ENCODE measurements at regions not wholly inside any gene's neighbourhood (a gene's known extent, or its start where the extent isn't known, plus 50 kb on each side); places are given as distances from the start of the nearest gene placed in this dataset.

DNA sequence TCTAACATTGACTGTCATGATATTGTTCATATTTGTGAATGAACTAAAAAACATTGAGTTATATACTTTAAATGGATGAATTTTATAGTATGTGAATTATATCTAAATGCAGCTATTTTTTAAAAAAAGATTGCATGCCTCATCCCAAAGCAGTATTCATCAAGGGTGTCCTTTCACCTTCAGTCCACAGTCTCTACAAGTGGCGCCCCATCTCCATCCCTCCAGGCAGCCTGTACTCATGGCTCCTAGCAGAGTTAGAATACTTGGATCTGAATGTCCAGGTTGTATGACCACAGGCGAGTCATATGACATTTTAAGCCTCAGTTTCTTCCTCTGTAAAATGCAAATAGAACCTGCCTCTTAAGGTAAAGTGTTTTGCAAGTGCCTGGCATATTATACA is 69.8 kb downstream of the TMEM100 start:
- TF ChIP-seq RAD21 (conservative IDR thresholded peaks at IDR 0.05): no peak
- TF ChIP-seq POLR2AphosphoS5 (IDR thresholded peaks at IDR 0.05): no peak
- TF ChIP-seq EZH2 (IDR thresholded peaks at IDR 0.05; ENCODE audit: borderline replicate concordance, insufficient read depth, low read length, poor library complexity, severe bottlenecking): no peak
- TF ChIP-seq, protein P1, sequence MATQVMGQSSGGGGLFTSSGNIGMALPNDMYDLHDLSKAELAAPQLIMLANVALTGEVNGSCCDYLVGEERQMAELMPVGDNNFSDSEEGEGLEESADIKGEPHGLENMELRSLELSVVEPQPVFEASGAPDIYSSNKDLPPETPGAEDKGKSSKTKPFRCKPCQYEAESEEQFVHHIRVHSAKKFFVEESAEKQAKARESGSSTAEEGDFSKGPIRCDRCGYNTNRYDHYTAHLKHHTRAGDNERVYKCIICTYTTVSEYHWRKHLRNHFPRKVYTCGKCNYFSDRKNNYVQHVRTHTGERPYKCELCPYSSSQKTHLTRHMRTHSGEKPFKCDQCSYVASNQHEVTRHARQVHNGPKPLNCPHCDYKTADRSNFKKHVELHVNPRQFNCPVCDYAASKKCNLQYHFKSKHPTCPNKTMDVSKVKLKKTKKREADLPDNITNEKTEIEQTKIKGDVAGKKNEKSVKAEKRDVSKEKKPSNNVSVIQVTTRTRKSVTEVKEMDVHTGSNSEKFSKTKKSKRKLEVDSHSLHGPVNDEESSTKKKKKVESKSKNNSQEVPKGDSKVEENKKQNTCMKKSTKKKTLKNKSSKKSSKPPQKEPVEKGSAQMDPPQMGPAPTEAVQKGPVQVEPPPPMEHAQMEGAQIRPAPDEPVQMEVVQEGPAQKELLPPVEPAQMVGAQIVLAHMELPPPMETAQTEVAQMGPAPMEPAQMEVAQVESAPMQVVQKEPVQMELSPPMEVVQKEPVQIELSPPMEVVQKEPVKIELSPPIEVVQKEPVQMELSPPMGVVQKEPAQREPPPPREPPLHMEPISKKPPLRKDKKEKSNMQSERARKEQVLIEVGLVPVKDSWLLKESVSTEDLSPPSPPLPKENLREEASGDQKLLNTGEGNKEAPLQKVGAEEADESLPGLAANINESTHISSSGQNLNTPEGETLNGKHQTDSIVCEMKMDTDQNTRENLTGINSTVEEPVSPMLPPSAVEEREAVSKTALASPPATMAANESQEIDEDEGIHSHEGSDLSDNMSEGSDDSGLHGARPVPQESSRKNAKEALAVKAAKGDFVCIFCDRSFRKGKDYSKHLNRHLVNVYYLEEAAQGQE (IDR thresholded peaks at IDR 0.05; ENCODE audit: borderline replicate concordance): no peak
- TF ChIP-seq, protein P2, sequence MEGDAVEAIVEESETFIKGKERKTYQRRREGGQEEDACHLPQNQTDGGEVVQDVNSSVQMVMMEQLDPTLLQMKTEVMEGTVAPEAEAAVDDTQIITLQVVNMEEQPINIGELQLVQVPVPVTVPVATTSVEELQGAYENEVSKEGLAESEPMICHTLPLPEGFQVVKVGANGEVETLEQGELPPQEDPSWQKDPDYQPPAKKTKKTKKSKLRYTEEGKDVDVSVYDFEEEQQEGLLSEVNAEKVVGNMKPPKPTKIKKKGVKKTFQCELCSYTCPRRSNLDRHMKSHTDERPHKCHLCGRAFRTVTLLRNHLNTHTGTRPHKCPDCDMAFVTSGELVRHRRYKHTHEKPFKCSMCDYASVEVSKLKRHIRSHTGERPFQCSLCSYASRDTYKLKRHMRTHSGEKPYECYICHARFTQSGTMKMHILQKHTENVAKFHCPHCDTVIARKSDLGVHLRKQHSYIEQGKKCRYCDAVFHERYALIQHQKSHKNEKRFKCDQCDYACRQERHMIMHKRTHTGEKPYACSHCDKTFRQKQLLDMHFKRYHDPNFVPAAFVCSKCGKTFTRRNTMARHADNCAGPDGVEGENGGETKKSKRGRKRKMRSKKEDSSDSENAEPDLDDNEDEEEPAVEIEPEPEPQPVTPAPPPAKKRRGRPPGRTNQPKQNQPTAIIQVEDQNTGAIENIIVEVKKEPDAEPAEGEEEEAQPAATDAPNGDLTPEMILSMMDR (IDR thresholded peaks at IDR 0.05; ENCODE audit: poor library complexity, severe bottlenecking): no peak
- TF ChIP-seq MXI1 (conservative IDR thresholded peaks at IDR 0.05; ENCODE audit: poor library complexity, severe bottlenecking): no peak
- no peak for TF ChIP-seq TAF1 (IDR thresholded peaks at IDR 0.05; ENCODE audit: low read depth)
- no peak for TF ChIP-seq EP300 (conservative IDR thresholded peaks at IDR 0.05; ENCODE audit: poor library complexity, severe bottlenecking)
- TF ChIP-seq SMC3 (conservative IDR thresholded peaks at IDR 0.05; ENCODE audit: poor library complexity): no peak
- no peak overlapping the region for H2AFZ ChIP-seq (ENCODE audit: low read depth, low read length)
- H3K4me2 ChIP-seq (ENCODE audit: low read length): no peak overlapping the region
- H3K9ac ChIP-seq (ENCODE audit: low read length): no peak overlapping the region
- no peak overlapping the region for H3K4me3 ChIP-seq (ENCODE audit: low read length)
- H3K9me3 ChIP-seq (ENCODE audit: low read length): no peaks in the 10 kb centered on the region
- no peaks in the 10 kb centered on the region for H3K36me3 ChIP-seq (ENCODE audit: insufficient read depth, low read length)
- no peaks in the 10 kb centered on the region for H3K9me2 ChIP-seq (ENCODE audit: insufficient read depth, low read length)
- H3K27ac ChIP-seq (ENCODE audit: low read length): no peak overlapping the region
- no peaks in the 10 kb centered on the region for H3F3A ChIP-seq (ENCODE audit: insufficient read depth, low read length, poor library complexity, severe bottlenecking)
- no peaks in the 10 kb centered on the region for H3K27me3 ChIP-seq (ENCODE audit: insufficient read depth, low read depth, low read length)
- no peaks in the 10 kb centered on the region for H4K20me1 ChIP-seq (ENCODE audit: insufficient read depth)
- H3K79me2 ChIP-seq (replicated peaks; ENCODE audit: insufficient read depth, low read length): no peaks in the 10 kb centered on the region

DNA sequence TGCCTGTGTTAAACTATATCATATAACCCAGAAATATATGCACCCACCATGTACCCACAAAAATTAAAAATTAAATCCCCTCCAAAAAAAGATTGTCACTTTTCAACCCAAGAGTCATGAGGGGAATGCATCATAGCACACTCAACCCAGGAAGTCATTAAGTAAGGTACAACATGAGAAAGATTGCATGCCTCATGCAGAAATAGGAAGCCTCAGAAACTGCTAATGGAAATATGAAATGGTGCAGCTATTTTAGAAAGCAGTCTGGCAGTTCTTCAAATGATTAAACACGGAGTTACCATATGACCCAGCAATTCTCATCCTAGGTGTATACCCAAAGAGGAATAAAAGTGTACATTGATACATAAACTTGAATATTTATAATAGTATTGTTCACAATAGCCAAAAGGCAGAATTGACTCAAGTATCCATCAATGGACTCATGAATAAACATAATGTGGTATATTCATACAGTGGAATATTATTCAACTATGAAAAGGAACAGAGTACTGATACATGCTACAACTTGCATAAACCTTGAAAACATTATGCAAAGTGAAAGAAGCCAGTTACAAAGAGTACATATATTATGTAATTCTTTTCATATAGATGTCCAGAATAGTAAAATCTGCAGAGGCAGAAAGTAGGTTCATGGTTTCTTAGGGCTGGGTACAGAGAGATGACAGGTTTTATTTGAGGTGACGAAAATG is 70.4 kb downstream of the TMEM100 start:
- Histone ChIP-seq H3K4me3 (ENCODE audit: low read length) (no peak overlapping the region), H3K9ac (ENCODE audit: low read length) (no peak overlapping the region), H2AFZ (ENCODE audit: low read depth, low read length) (no peak overlapping the region), H3F3A (ENCODE audit: insufficient read depth, low read length, poor library complexity, severe bottlenecking) (no peaks in the 10 kb centered on the region), H3K9me3 (ENCODE audit: low read length) (no peaks in the 10 kb centered on the region), H3K27me3 (ENCODE audit: insufficient read depth, low read depth, low read length) (no peaks in the 10 kb centered on the region), H3K4me2 (ENCODE audit: low read length) (no peak overlapping the region), H3K27ac (ENCODE audit: low read length) (no peak overlapping the region), H3K9me2 (ENCODE audit: insufficient read depth, low read length) (no peaks in the 10 kb centered on the region), H3K79me2 (replicated peaks; ENCODE audit: insufficient read depth, low read length) (no peaks in the 10 kb centered on the region), H4K20me1 (ENCODE audit: insufficient read depth) (no peaks in the 10 kb centered on the region), H3K36me3 (ENCODE audit: insufficient read depth, low read length) (no peaks in the 10 kb centered on the region)
- TF ChIP-seq, protein P2 (IDR thresholded peaks at IDR 0.05; ENCODE audit: poor library complexity, severe bottlenecking): no peak
- TF ChIP-seq, protein P1 (IDR thresholded peaks at IDR 0.05; ENCODE audit: borderline replicate concordance): no peak
- TF ChIP-seq SMC3 (conservative IDR thresholded peaks at IDR 0.05; ENCODE audit: poor library complexity): no peak
- no peak for TF ChIP-seq RAD21 (conservative IDR thresholded peaks at IDR 0.05)
- no peak for TF ChIP-seq POLR2AphosphoS5 (IDR thresholded peaks at IDR 0.05)
- no peak for TF ChIP-seq MXI1 (conservative IDR thresholded peaks at IDR 0.05; ENCODE audit: poor library complexity, severe bottlenecking)
- no peak for TF ChIP-seq EZH2 (IDR thresholded peaks at IDR 0.05; ENCODE audit: borderline replicate concordance, insufficient read depth, low read length, poor library complexity, severe bottlenecking)
- no peak for TF ChIP-seq EP300 (conservative IDR thresholded peaks at IDR 0.05; ENCODE audit: poor library complexity, severe bottlenecking)
- TF ChIP-seq TAF1 (IDR thresholded peaks at IDR 0.05; ENCODE audit: low read depth): no peak

All from neural cell (in vitro differentiated cells).